GM12873 (cell line): ENCODE measurements at regions not wholly inside any gene's neighbourhood (a gene's known extent, or its start where the extent isn't known, plus 50 kb on each side); places are given as distances from the start of the nearest gene placed in this dataset.

Source experiments
- CTCF ChIP-seq: IDR thresholded peaks from 2 replicates; pipeline ENCODE4 v1.5.1; 2012; ENCODE audit warnings: low read depth, mild to moderate bottlenecking, moderate library complexity, low read length, control low read depth; ENCODE audit not compliant: insufficient read depth; ENCODE audit errors: missing control alignments

- TF ChIP-seq CTCF = no peak
Measured at GRCh38 chr11:45597097-45597496, 68.3 kb downstream of the CHST1 start.

GRCh38 chr11:45596571-45596970 is 68.9 kb downstream of the CHST1 start:
- no peak for TF ChIP-seq CTCF

GRCh38 chr11:45593992-45594391 is 71.4 kb downstream of the CHST1 start:
- TF ChIP-seq CTCF = no peak

- TF ChIP-seq CTCF = no peak
Measured at GRCh38 chr11:45592636-45593035, 72.8 kb downstream of the CHST1 start.

GRCh38 chr11:45590743-45591142 is 74.7 kb downstream of the CHST1 start:
- no peak for TF ChIP-seq CTCF

- no peak for TF ChIP-seq CTCF
Measured at GRCh38 chr11:45585205-45585604, 80.2 kb downstream of the CHST1 start.

- TF ChIP-seq CTCF = no peak
Measured at GRCh38 chr11:45583981-45584566, 81.3 kb downstream of the CHST1 start.
